GM12872 (cell line): ENCODE measurements at regions not wholly inside any gene's neighbourhood (a gene's known extent, or its start where the extent isn't known, plus 50 kb on each side); places are given as distances from the start of the nearest gene placed in this dataset.

Experiments used
- TF ChIP-seq, protein P1 (sequence below): IDR thresholded peaks from 3 replicates; pipeline ENCODE4 v1.5.1; 2011; ENCODE audit warnings: low read depth, mild to moderate bottlenecking, low read length, moderate library complexity; ENCODE audit not compliant: insufficient read depth

DNA sequence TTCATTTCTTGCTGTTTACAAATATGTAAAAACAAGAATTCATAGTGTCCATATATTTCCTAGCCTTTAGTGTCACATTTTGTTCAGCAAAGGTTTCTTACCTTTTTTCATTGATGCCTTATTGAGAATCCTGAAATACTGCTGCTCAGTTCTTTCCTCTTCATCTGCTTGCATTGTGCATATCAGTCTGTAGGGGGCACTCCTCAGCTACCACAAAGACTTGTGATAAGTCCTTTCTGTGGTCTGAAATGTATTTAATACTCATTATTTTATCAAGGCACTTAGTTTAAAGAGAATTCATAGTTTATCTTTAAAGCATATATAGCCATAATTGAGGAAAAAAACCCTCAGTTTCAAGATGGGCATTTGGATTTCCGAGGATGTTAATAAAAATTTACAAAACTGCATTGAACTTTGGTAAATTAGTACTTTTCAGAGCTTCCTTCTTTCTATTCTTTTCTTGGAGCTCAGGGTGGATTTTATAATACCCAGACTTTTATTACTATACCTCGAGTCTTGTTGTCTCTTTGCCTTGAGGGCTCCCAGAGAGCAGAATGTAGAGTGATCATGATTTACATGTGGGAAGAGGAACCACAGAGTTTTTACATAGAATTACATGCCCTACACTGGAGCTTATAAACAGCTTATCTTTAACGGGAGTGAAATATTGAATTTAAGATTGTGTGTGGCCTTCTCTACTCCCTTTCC lies 570.1 kb downstream of the PLCL1 start:
- TF ChIP-seq, protein P1, sequence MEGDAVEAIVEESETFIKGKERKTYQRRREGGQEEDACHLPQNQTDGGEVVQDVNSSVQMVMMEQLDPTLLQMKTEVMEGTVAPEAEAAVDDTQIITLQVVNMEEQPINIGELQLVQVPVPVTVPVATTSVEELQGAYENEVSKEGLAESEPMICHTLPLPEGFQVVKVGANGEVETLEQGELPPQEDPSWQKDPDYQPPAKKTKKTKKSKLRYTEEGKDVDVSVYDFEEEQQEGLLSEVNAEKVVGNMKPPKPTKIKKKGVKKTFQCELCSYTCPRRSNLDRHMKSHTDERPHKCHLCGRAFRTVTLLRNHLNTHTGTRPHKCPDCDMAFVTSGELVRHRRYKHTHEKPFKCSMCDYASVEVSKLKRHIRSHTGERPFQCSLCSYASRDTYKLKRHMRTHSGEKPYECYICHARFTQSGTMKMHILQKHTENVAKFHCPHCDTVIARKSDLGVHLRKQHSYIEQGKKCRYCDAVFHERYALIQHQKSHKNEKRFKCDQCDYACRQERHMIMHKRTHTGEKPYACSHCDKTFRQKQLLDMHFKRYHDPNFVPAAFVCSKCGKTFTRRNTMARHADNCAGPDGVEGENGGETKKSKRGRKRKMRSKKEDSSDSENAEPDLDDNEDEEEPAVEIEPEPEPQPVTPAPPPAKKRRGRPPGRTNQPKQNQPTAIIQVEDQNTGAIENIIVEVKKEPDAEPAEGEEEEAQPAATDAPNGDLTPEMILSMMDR = peak; percentile 61

DNA sequence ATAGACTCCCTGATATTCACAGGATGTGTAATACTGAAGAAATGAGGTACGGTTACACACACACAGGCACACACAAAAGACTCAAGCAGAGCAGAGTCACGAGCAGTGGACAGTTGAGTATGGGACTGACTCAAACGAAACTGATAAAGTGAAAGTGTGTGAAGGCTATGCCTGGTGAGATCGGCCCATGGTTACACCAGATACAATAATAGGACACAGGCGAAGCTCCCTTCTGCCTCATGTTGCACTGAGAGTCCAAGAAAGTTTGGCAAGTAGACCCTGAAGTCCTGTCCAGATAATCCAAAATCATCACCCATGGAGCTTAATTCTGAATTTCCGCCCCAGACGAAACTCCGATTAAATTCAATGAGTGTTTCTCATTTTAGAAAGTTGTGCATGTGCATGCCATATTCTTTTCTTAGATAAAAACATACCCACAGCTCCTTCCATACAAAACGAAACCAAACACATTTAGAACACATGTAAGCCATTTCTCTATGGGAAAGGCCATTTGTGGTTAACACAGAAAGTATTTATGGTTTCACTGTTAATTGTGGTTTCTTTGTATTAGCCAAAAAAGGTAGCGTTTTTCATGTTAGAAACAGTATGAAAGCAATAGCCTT lies 567.6 kb downstream of the PLCL1 start:
- TF ChIP-seq, protein P1 = no peak

DNA sequence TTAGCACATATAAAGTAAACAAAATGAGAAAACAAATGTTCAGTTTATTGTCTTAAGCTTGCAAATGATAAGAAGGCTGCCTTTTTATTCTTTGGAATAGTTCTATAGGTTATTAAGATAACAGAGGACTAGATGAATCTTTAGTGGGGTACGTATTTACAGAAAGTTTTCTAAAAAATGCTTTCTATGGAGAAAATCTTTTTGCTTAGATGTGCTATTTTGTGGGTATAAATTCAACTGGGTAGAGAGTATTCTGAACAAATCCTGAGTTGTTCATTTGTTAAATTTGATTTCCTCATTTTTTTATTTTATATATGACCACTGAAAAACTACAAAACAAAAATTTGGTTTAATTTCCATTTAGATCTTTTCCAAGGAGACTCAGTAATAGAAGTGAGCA lies 566.9 kb downstream of the PLCL1 start:
- TF ChIP-seq, protein P1 = no peak

DNA sequence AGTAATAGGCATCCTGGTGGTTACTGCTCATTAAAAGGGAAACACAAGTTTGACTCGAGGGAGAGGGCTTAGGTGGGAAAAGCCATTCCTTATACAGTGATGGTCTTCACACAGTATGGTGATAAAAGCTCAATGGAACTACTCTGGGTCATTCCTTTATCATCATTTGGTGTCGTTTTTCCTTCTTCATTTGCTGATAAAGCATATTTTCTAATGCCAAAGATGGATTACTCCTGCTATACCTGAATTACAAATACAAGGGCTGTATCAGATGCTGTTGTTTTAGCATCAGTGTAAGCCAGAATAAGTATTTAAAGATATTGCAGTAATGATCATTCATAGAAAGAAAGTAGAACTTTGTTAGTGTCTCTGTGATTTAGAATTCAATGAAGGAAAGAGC lies 563.7 kb downstream of the PLCL1 start:
- TF ChIP-seq, protein P1 = no peak

DNA sequence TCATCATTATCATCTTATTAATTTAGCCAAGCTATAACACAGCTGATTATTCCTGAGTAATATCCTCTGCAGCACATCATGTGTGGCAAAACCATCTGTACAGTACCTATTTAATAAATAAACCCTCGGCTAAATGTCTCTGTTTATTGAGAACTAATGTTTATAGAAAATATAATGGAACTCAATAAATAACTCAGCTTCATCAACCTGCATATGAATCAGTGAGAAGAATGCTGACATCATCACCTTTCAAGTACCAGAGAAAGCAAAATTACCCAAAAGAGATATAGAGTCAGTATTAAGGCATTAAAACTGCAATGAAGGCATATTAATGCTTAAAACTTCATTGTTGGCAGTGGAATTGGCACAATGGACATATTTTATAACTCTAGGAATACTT lies 558.3 kb downstream of the PLCL1 start:
- TF ChIP-seq, protein P1 = no peak

DNA sequence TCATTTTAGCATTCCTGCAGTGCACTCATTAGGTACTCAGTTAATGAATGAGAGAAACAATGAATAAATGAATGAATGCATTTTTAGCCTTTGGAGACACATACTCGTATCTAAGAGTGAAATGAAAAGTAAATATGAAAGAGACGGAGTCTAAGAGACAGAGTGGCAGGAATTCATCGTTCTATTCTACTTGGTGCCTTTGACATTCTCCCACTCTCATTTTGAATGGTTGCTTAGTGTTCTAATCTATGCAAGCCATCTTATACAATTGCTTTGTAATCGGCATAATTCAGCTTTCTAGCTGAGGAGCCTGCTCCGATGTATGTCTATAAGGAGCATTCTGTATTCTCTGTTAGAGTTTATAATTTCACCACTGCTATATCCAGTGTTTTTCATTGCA lies 554.9 kb downstream of the PLCL1 start:
- TF ChIP-seq, protein P1 = no peak

DNA sequence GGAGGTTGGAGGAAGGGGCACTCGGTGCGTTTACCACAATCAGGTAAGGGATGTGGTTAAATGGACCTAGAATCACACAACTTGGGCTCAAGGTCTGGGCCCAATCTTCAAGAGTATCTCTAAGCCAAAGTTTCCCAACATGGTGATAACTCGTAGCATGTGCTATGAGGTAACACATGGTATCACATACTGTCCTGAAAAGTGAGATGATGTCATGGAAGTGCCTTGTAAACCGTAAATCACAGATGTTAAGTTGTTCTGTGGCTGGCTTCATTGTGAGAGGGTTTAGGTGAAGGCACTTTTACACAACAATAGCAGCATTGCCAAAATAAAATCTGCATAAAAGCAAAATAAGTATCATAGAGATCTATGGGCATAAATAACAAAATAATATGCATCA lies 551.8 kb downstream of the PLCL1 start:
- TF ChIP-seq, protein P1 = no peak
